Activated CD4-positive, alpha-beta memory T cell treated with anti-CD3 and anti-CD28 coated beads for 36 hours (primary cell): ENCODE measurements at regions not wholly inside any gene's neighbourhood (a gene's known extent, or its start where the extent isn't known, plus 50 kb on each side); places are given as distances from the start of the nearest gene placed in this dataset.

Source experiments
- CTCF ChIA-PET: fragments of 350-600 bp; sonication (Branson Sonifier 250); formaldehyde crosslinking; loops from one replicate; lab custom pipeline; 2021; ENCODE audit warnings: antibody characterized with exemption, inconsistent platforms; lab: Charles Lee
- POLR2A ChIA-PET: fragments of 350-600 bp; sonication (Branson Sonifier 250); formaldehyde crosslinking; loops from one replicate; lab custom pipeline; 2021; ENCODE audit warnings: antibody characterized with exemption; lab: Charles Lee
- DNase-seq: peaks from one replicate; pipeline ENCODE4 v3.0.0-alpha.2; 2020
- H3K27ac Mint-ChIP-seq: one replicate; pipeline ENCODE4 v1.8.0; 2021; ENCODE audit warnings: mixed read lengths
- H3K27me3 Mint-ChIP-seq: one replicate; pipeline ENCODE4 v1.8.0; 2021; ENCODE audit warnings: mixed read lengths
- H3K36me3 Mint-ChIP-seq: one replicate; pipeline ENCODE4 v1.8.0; 2021; ENCODE audit warnings: mixed read lengths
- H3K4me1 Mint-ChIP-seq: one replicate; pipeline ENCODE4 v1.8.0; 2021; ENCODE audit warnings: low read depth, mixed read lengths
- H3K4me3 Mint-ChIP-seq: one replicate; pipeline ENCODE4 v1.8.0; 2021; ENCODE audit warnings: mild to moderate bottlenecking, mixed read lengths
- H3K9me3 Mint-ChIP-seq: one replicate; pipeline ENCODE4 v1.8.0; 2021; ENCODE audit warnings: mixed read lengths
- intact Hi-C: fragments of 100-400 bp; cut with micrococcal nuclease; formaldehyde crosslinking; loops from one replicate; pipeline ENCODE4 v1.15.1; 2023

- no peak overlapping the region for H3K4me3 Mint-ChIP-seq
- H3K27ac Mint-ChIP-seq: no peak overlapping the region
- H3K36me3 Mint-ChIP-seq: peaks cover 2% of the 10 kb centered on the region
- no peak for DNase-seq
- CTCF ChIA-PET: no interaction called here
- H3K27me3 Mint-ChIP-seq: peaks cover 18% of the 10 kb centered on the region
- H3K4me1 Mint-ChIP-seq: no peaks in the 10 kb centered on the region
- POLR2A ChIA-PET: no interaction called here
- H3K9me3 Mint-ChIP-seq: no peaks in the 10 kb centered on the region
- intact Hi-C loops: no loop called here
Observed at GRCh38 chr15:60243769-60244168, 154.0 kb downstream of the ANXA2 start.

GRCh38 chr15:60244813-60245212 lies 153.0 kb downstream of the ANXA2 start:
- H3K36me3 Mint-ChIP-seq: peaks cover under 1% of the 10 kb centered on the region
- no peak overlapping the region for H3K27ac Mint-ChIP-seq
- no peaks in the 10 kb centered on the region for H3K4me1 Mint-ChIP-seq
- H3K27me3 Mint-ChIP-seq: peaks cover 12% of the 10 kb centered on the region
- intact Hi-C loops: no loop called here
- no peak overlapping the region for H3K4me3 Mint-ChIP-seq
- H3K9me3 Mint-ChIP-seq: no peaks in the 10 kb centered on the region
- ChIA-PET POLR2A (no interaction called here), CTCF (interaction anchor here (1.4 kb wide), 1 partner anchor 82 kb away, joined by 3 read pairs; no protein-coding TSS in a partner anchor)
- no peak for DNase-seq

GRCh38 chr15:60250316-60250715 lies 147.5 kb downstream of the ANXA2 start:
- POLR2A ChIA-PET: no interaction called here
- intact Hi-C loops: no loop called here
- Mint-ChIP-seq H3K27me3 (peaks cover 22% of the 10 kb centered on the region), H3K4me1 (peaks cover 3% of the 10 kb centered on the region), H3K27ac (no peak overlapping the region), H3K9me3 (no peaks in the 10 kb centered on the region), H3K4me3 (no peak overlapping the region), H3K36me3 (no peaks in the 10 kb centered on the region)
- no peak for DNase-seq
- CTCF ChIA-PET: no interaction called here

- no peak for DNase-seq
- peaks cover 3% of the 10 kb centered on the region for H3K4me1 Mint-ChIP-seq
- H3K27ac Mint-ChIP-seq: no peak overlapping the region
- intact Hi-C loops: no loop called here
- POLR2A ChIA-PET: no interaction called here
- CTCF ChIA-PET: no interaction called here
- H3K9me3 Mint-ChIP-seq: no peaks in the 10 kb centered on the region
- peaks cover 22% of the 10 kb centered on the region for H3K27me3 Mint-ChIP-seq
- H3K4me3 Mint-ChIP-seq: no peak overlapping the region
- no peaks in the 10 kb centered on the region for H3K36me3 Mint-ChIP-seq
Observed at GRCh38 chr15:60251300-60252070, 146.3 kb downstream of the ANXA2 start.

- H3K27ac Mint-ChIP-seq: no peak overlapping the region
- no peak for DNase-seq
- peaks cover 30% of the 10 kb centered on the region for H3K27me3 Mint-ChIP-seq
- intact Hi-C loops: no loop called here
- H3K4me1 Mint-ChIP-seq: peaks cover 3% of the 10 kb centered on the region
- POLR2A ChIA-PET: no interaction called here
- no peaks in the 10 kb centered on the region for H3K36me3 Mint-ChIP-seq
- no peaks in the 10 kb centered on the region for H3K9me3 Mint-ChIP-seq
- H3K4me3 Mint-ChIP-seq: no peak overlapping the region
- CTCF ChIA-PET: no interaction called here
Observed at GRCh38 chr15:60254416-60254815, 143.4 kb downstream of the ANXA2 start.

GRCh38 chr15:60255390-60255789 lies 142.4 kb downstream of the ANXA2 start:
- Mint-ChIP-seq H3K27me3 (peaks cover 30% of the 10 kb centered on the region), H3K4me1 (peaks cover 3% of the 10 kb centered on the region), H3K9me3 (no peaks in the 10 kb centered on the region), H3K36me3 (no peaks in the 10 kb centered on the region), H3K4me3 (no peak overlapping the region), H3K27ac (no peak overlapping the region)
- DNase-seq: peak; percentile 60
- CTCF ChIA-PET: no interaction called here
- POLR2A ChIA-PET: no interaction called here
- intact Hi-C loops: loop anchor here (1.0 kb wide), 2 partner anchors 100 to 336 kb away; no protein-coding TSS in a partner anchor

GRCh38 chr15:60257591-60258159 lies 140.1 kb downstream of the ANXA2 start:
- ChIA-PET POLR2A (no interaction called here), CTCF (interaction anchor here (1.0 kb wide), 1 partner anchor 340 kb away, joined by 3 read pairs; no protein-coding TSS in a partner anchor)
- Mint-ChIP-seq H3K27ac (no peak overlapping the region), H3K27me3 (peaks cover 21% of the 10 kb centered on the region), H3K4me1 (peaks cover 3% of the 10 kb centered on the region), H3K36me3 (no peaks in the 10 kb centered on the region), H3K4me3 (no peak overlapping the region), H3K9me3 (no peaks in the 10 kb centered on the region)
- no peak for DNase-seq
- intact Hi-C loops: no loop called here

GRCh38 chr15:60259469-60259868 lies 138.3 kb downstream of the ANXA2 start:
- H3K4me3 Mint-ChIP-seq: no peak overlapping the region
- intact Hi-C loops: no loop called here
- H3K4me1 Mint-ChIP-seq: peaks cover 3% of the 10 kb centered on the region
- no peak for DNase-seq
- no peaks in the 10 kb centered on the region for H3K9me3 Mint-ChIP-seq
- no peaks in the 10 kb centered on the region for H3K36me3 Mint-ChIP-seq
- no peak overlapping the region for H3K27ac Mint-ChIP-seq
- ChIA-PET CTCF (no interaction called here), POLR2A (no interaction called here)
- peaks cover 14% of the 10 kb centered on the region for H3K27me3 Mint-ChIP-seq

GRCh38 chr15:60264088-60264487 lies 133.7 kb downstream of the ANXA2 start:
- Mint-ChIP-seq H3K9me3 (no peaks in the 10 kb centered on the region), H3K27me3 (peaks cover 10% of the 10 kb centered on the region), H3K36me3 (no peaks in the 10 kb centered on the region), H3K4me1 (no peaks in the 10 kb centered on the region), H3K27ac (no peak overlapping the region), H3K4me3 (no peak overlapping the region)
- intact Hi-C loops: no loop called here
- DNase-seq: no peak
- CTCF ChIA-PET: interaction anchor here (0.9 kb wide), 1 partner anchor 62 kb away, joined by 3 read pairs; no protein-coding TSS in a partner anchor
- POLR2A ChIA-PET: interaction anchor here (0.6 kb wide), 1 partner anchor 42 kb away, joined by 3 read pairs; no protein-coding TSS in a partner anchor

- Mint-ChIP-seq H3K9me3 (no peaks in the 10 kb centered on the region), H3K36me3 (no peaks in the 10 kb centered on the region), H3K4me3 (no peak overlapping the region), H3K27me3 (peaks cover 11% of the 10 kb centered on the region), H3K27ac (no peak overlapping the region), H3K4me1 (no peaks in the 10 kb centered on the region)
- CTCF ChIA-PET: interaction anchor here (0.9 kb wide), 1 partner anchor 62 kb away, joined by 3 read pairs; no protein-coding TSS in a partner anchor
- DNase-seq: no peak
- POLR2A ChIA-PET: interaction anchor here (0.6 kb wide), 1 partner anchor 41 kb away, joined by 3 read pairs; no protein-coding TSS in a partner anchor
- intact Hi-C loops: no loop called here
Observed at GRCh38 chr15:60264566-60264965, 133.2 kb downstream of the ANXA2 start.

GRCh38 chr15:60265057-60265456 lies 132.7 kb downstream of the ANXA2 start:
- Mint-ChIP-seq H3K27ac (no peak overlapping the region), H3K4me1 (no peaks in the 10 kb centered on the region), H3K9me3 (no peaks in the 10 kb centered on the region), H3K36me3 (no peaks in the 10 kb centered on the region), H3K27me3 (peaks cover 13% of the 10 kb centered on the region), H3K4me3 (no peak overlapping the region)
- no peak for DNase-seq
- ChIA-PET POLR2A (no interaction called here), CTCF (no interaction called here)
- intact Hi-C loops: no loop called here

GRCh38 chr15:60272623-60273022 lies 125.2 kb downstream of the ANXA2 start:
- peaks cover 11% of the 10 kb centered on the region for H3K9me3 Mint-ChIP-seq
- H3K4me3 Mint-ChIP-seq: no peak overlapping the region
- intact Hi-C loops: no loop called here
- H3K27ac Mint-ChIP-seq: no peak overlapping the region
- CTCF ChIA-PET: no interaction called here
- H3K36me3 Mint-ChIP-seq: peaks cover 6% of the 10 kb centered on the region
- no peaks in the 10 kb centered on the region for H3K4me1 Mint-ChIP-seq
- H3K27me3 Mint-ChIP-seq: peaks cover 29% of the 10 kb centered on the region
- no peak for DNase-seq
- POLR2A ChIA-PET: no interaction called here
